ENCODE measurements at regions not wholly inside any gene's neighbourhood (a gene's known extent, or its start where the extent isn't known, plus 50 kb on each side); places are given as distances from the start of the nearest gene placed in this dataset.

DNA sequence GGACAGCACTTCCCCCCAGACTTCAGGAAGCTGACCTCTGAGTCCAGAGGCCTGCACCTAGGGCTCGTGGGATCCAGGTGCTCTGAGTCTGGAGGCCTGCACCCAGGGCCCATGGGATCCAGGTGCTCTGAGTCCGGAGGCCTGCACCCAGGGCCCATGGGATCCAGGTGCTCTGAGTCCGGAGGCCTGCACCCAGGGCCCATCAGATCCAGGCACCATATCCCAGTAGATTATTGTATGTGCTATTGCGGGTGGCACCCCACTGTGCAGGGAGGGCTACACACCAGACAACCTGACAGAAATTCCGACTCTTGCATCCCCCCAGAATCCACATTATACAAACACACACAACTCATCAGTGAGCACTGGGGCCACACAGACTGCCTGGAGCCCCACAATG is 515.2 kb downstream of the EIPR1 start:
- ChIA-PET POLR2A (no interaction called here), CTCF (ENCODE audit: unreplicated experiment) (no interaction called here)

DNA sequence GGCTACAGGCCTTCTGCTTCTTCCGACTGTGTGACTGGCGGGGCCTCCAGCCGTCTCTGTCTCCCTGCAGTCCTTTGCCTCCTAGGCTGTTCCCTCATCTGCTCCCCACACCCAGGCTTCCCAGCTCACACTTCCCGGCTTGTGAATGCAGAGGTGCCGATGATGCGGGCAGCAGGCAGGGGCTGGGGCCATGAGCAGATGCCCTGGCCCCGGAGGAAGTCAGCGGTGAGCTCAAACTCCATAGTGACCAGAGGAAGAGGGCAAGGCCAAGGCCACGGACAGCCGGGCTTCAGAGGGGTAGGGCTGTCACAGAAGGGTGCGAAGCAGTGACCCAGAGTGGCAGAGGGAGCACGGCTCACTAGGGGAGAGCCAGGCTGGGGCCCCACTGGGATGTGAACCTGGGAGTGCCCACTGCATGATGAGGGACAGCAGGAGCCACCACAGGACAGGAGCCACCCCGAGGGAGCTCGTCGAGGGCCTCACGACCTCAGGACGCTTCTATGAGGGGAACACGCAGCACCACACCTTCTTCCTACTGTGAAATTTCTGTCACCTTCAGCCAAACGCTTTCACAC is 515.9 kb downstream of the EIPR1 start:
- no peak overlapping the region for H3K4me3 ChIP-seq (ENCODE audit: low read depth, low read length, poor library complexity, severe bottlenecking)
- TF ChIP-seq EZH2phosphoT487 (IDR thresholded peaks at IDR 0.05; ENCODE audit: borderline replicate concordance, low read depth, low read length) = no peak
- TF ChIP-seq, protein P1, sequence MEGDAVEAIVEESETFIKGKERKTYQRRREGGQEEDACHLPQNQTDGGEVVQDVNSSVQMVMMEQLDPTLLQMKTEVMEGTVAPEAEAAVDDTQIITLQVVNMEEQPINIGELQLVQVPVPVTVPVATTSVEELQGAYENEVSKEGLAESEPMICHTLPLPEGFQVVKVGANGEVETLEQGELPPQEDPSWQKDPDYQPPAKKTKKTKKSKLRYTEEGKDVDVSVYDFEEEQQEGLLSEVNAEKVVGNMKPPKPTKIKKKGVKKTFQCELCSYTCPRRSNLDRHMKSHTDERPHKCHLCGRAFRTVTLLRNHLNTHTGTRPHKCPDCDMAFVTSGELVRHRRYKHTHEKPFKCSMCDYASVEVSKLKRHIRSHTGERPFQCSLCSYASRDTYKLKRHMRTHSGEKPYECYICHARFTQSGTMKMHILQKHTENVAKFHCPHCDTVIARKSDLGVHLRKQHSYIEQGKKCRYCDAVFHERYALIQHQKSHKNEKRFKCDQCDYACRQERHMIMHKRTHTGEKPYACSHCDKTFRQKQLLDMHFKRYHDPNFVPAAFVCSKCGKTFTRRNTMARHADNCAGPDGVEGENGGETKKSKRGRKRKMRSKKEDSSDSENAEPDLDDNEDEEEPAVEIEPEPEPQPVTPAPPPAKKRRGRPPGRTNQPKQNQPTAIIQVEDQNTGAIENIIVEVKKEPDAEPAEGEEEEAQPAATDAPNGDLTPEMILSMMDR (conservative IDR thresholded peaks at IDR 0.05; ENCODE audit: low read length) = no peak
- no peaks in the 10 kb centered on the region for H3K79me2 ChIP-seq (ENCODE audit: insufficient read depth, low read depth, low read length)
- no peaks in the 10 kb centered on the region for H3K9me3 ChIP-seq (ENCODE audit: low read length)
- CTCF ChIA-PET (ENCODE audit: unreplicated experiment) = no interaction called here
- H4K20me1 ChIP-seq (ENCODE audit: insufficient read depth, low read length) = no peaks in the 10 kb centered on the region
- no peak overlapping the region for H2AFZ ChIP-seq (ENCODE audit: low read length)
- H3K4me2 ChIP-seq (ENCODE audit: low read length) = no peak overlapping the region
- DNase-seq (ENCODE audit: low spot score) = no peak
- no TSS peak for BruUV-seq (replicated peaks)
- H3K27ac ChIP-seq (ENCODE audit: low read depth, low read length, poor library complexity, severe bottlenecking) = no peak overlapping the region
- H3K4me1 ChIP-seq (ENCODE audit: insufficient read depth, low read length, poor library complexity, severe bottlenecking) = no peaks in the 10 kb centered on the region
- no peaks in the 10 kb centered on the region for H3K36me3 ChIP-seq (ENCODE audit: insufficient read depth, low read length)
- intact Hi-C loops (cut with micrococcal nuclease; ENCODE audit: unreplicated experiment) = no loop called here
- POLR2A ChIA-PET = no interaction called here
- no peaks in the 10 kb centered on the region for H3K9me2 ChIP-seq (ENCODE audit: insufficient read depth, low read length)

More for the DNA sequence above, 515.2 kb downstream of the EIPR1 start:
- DNase-seq (ENCODE audit: low spot score) = no peak
- no peak overlapping the region for H3K4me2 ChIP-seq (ENCODE audit: low read length)
- no peaks in the 10 kb centered on the region for H3K4me1 ChIP-seq (ENCODE audit: insufficient read depth, low read length, poor library complexity, severe bottlenecking)
- TF ChIP-seq, protein P1 (conservative IDR thresholded peaks at IDR 0.05; ENCODE audit: low read length) = no peak
- TF ChIP-seq EZH2phosphoT487 (IDR thresholded peaks at IDR 0.05; ENCODE audit: borderline replicate concordance, low read depth, low read length) = no peak
- no peaks in the 10 kb centered on the region for H4K20me1 ChIP-seq (ENCODE audit: insufficient read depth, low read length)
- H3K9me2 ChIP-seq (ENCODE audit: insufficient read depth, low read length) = no peaks in the 10 kb centered on the region
- BruUV-seq (replicated peaks) = no TSS peak
- H3K4me3 ChIP-seq (ENCODE audit: low read depth, low read length, poor library complexity, severe bottlenecking) = no peak overlapping the region
- no peaks in the 10 kb centered on the region for H3K79me2 ChIP-seq (ENCODE audit: insufficient read depth, low read depth, low read length)
- intact Hi-C loops (cut with micrococcal nuclease; ENCODE audit: unreplicated experiment) = no loop called here
- H3K27ac ChIP-seq (ENCODE audit: low read depth, low read length, poor library complexity, severe bottlenecking) = no peak overlapping the region
- H3K9me3 ChIP-seq (ENCODE audit: low read length) = no peaks in the 10 kb centered on the region
- no peak overlapping the region for H2AFZ ChIP-seq (ENCODE audit: low read length)
- H3K36me3 ChIP-seq (ENCODE audit: insufficient read depth, low read length) = no peaks in the 10 kb centered on the region

DNA sequence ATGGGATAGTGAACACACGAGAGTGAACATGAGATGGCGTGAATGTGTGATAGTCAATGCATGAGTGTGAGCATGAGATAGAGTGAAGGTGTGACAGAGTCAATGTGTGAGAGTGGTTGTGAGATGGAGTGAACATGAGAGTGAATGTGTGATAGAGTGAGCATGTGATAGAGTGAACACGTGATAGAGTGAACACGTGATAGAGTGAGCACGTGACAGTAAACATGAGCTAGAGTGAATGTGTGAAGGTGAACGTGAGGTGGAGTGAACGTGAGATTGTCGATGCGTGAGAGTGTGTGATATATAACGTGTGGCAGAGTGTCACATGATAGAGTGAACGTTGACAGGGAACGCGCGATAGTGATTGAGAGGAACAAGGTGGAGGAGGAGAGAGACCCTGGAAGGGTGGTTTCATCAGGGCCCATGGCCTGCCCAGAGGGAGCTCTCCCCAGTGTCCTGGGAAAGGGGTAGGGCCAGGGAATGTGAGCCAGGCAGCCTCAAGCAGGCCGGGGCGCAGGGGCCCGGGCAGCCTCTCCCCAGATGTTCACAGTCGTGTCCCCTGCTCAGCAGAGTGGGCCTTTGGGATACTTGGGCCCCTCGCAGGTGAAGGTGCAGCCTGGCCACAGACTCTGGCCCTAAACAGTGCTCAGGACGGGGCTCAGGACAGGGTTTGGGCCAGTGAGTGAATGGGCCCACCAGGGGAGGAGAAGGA is 516.9 kb downstream of the EIPR1 start:
- H4K20me1 ChIP-seq (ENCODE audit: insufficient read depth, low read length) = no peaks in the 10 kb centered on the region
- no peak overlapping the region for H3K4me3 ChIP-seq (ENCODE audit: low read depth, low read length, poor library complexity, severe bottlenecking)
- H3K9me2 ChIP-seq (ENCODE audit: insufficient read depth, low read length) = no peaks in the 10 kb centered on the region
- H3K36me3 ChIP-seq (ENCODE audit: insufficient read depth, low read length) = no peaks in the 10 kb centered on the region
- no peaks in the 10 kb centered on the region for H3K9me3 ChIP-seq (ENCODE audit: low read length)
- TF ChIP-seq, protein P1 (conservative IDR thresholded peaks at IDR 0.05; ENCODE audit: low read length) = no peak
- no peak for TF ChIP-seq EZH2phosphoT487 (IDR thresholded peaks at IDR 0.05; ENCODE audit: borderline replicate concordance, low read depth, low read length)
- intact Hi-C loops (cut with micrococcal nuclease; ENCODE audit: unreplicated experiment) = no loop called here
- ChIA-PET POLR2A (no interaction called here), CTCF (ENCODE audit: unreplicated experiment) (no interaction called here)
- H3K27ac ChIP-seq (ENCODE audit: low read depth, low read length, poor library complexity, severe bottlenecking) = no peak overlapping the region
- H3K79me2 ChIP-seq (ENCODE audit: insufficient read depth, low read depth, low read length) = no peaks in the 10 kb centered on the region
- H3K4me2 ChIP-seq (ENCODE audit: low read length) = no peak overlapping the region
- H2AFZ ChIP-seq (ENCODE audit: low read length) = no peak overlapping the region
- H3K4me1 ChIP-seq (ENCODE audit: insufficient read depth, low read length, poor library complexity, severe bottlenecking) = no peaks in the 10 kb centered on the region
- no TSS peak for BruUV-seq (replicated peaks)
- no peak for DNase-seq (ENCODE audit: low spot score)
